ENCODE measurements at regions not wholly inside any gene's neighbourhood (a gene's known extent, or its start where the extent isn't known, plus 50 kb on each side); places are given as distances from the start of the nearest gene placed in this dataset.

DNA sequence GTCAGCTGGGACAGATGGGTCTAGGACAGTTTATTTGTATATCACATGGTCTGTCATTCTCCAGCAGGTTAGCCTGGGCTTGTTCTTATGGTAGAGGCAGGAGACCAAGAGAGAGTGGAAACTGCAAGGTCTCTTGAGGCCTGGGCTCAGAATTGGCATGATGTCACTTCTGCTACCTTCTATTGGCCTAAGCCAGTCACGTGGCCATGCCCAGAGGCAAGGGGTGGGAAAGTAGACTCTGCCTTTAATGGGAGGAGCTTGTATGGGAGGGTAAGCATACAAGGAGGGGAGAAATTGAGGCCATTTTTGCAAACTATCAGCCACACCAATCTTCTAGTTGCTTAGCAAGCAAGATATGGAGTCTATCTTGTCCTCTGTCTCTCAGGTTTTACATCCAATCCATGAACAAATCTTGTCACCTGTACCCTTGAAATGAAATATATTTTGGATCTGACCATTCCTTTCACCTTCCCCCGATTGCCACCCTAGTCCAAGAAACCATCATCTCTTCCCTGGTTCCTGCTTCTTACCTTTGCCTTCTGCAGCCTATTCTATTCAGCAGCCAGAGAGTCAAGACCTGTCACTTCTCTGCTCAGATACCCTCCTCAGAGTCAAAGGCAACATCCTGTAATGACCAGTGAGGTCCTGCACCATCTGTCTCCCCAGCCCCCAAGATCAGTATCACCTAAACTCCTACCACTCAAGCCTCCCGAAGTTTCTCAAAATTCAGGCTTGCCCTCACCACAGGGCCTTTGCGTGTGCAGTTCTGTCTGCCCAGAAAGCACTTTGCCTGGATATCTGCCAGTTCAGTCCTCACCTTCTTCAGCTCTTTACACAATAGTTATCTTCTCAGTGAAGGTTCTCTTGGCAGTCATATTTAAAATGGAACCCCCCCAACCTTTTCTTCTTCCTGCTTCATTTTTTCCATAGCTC is 240.0 kb downstream of the LOXHD1 start (continued):
- TF ChIP-seq, protein P1, sequence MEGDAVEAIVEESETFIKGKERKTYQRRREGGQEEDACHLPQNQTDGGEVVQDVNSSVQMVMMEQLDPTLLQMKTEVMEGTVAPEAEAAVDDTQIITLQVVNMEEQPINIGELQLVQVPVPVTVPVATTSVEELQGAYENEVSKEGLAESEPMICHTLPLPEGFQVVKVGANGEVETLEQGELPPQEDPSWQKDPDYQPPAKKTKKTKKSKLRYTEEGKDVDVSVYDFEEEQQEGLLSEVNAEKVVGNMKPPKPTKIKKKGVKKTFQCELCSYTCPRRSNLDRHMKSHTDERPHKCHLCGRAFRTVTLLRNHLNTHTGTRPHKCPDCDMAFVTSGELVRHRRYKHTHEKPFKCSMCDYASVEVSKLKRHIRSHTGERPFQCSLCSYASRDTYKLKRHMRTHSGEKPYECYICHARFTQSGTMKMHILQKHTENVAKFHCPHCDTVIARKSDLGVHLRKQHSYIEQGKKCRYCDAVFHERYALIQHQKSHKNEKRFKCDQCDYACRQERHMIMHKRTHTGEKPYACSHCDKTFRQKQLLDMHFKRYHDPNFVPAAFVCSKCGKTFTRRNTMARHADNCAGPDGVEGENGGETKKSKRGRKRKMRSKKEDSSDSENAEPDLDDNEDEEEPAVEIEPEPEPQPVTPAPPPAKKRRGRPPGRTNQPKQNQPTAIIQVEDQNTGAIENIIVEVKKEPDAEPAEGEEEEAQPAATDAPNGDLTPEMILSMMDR (IDR thresholded peaks at IDR 0.05 in 2 of 3, conservative IDR thresholded peaks at IDR 0.05 in 1 of 3; ENCODE audit: insufficient read depth in 2 of 3, low read depth in 1 of 3, low read length in 3 of 3), result no peak
- TF ChIP-seq PML (IDR thresholded peaks at IDR 0.05; ENCODE audit: low read length), result no peak
- TF ChIP-seq TBP (optimal IDR thresholded peaks at IDR 0.05; ENCODE audit: low read depth, low read length), result no peak
- TF ChIP-seq, protein P2, sequence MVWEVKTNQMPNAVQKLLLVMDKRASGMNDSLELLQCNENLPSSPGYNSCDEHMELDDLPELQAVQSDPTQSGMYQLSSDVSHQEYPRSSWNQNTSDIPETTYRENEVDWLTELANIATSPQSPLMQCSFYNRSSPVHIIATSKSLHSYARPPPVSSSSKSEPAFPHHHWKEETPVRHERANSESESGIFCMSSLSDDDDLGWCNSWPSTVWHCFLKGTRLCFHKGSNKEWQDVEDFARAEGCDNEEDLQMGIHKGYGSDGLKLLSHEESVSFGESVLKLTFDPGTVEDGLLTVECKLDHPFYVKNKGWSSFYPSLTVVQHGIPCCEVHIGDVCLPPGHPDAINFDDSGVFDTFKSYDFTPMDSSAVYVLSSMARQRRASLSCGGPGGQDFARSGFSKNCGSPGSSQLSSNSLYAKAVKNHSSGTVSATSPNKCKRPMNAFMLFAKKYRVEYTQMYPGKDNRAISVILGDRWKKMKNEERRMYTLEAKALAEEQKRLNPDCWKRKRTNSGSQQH (CRISPR knock-in tag; IDR thresholded peaks at IDR 0.05), result no peak
- TF ChIP-seq MECOM (CRISPR knock-in tag; IDR thresholded peaks at IDR 0.05), result no peak
- TF ChIP-seq DIDO1 (tag; IDR thresholded peaks at IDR 0.05; ENCODE audit: low read depth), result no peak
- TF ChIP-seq, protein P3, sequence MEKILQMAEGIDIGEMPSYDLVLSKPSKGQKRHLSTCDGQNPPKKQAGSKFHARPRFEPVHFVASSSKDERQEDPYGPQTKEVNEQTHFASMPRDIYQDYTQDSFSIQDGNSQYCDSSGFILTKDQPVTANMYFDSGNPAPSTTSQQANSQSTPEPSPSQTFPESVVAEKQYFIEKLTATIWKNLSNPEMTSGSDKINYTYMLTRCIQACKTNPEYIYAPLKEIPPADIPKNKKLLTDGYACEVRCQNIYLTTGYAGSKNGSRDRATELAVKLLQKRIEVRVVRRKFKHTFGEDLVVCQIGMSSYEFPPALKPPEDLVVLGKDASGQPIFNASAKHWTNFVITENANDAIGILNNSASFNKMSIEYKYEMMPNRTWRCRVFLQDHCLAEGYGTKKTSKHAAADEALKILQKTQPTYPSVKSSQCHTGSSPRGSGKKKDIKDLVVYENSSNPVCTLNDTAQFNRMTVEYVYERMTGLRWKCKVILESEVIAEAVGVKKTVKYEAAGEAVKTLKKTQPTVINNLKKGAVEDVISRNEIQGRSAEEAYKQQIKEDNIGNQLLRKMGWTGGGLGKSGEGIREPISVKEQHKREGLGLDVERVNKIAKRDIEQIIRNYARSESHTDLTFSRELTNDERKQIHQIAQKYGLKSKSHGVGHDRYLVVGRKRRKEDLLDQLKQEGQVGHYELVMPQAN (IDR thresholded peaks at IDR 0.05; ENCODE audit: borderline replicate concordance), result no peak
- no peak for TF ChIP-seq EZH2 (IDR thresholded peaks at IDR 0.05; ENCODE audit: borderline replicate concordance, low read depth, low read length)
- TF ChIP-seq STAT5A (IDR thresholded peaks at IDR 0.05; ENCODE audit: borderline replicate concordance, low read length), result no peak
- no peak for TF ChIP-seq HCFC1 (IDR thresholded peaks at IDR 0.05; ENCODE audit: low read depth, low read length)
- TF ChIP-seq XRCC4 (IDR thresholded peaks at IDR 0.05; ENCODE audit: extremely low read depth, insufficient read depth, insufficient read length), result no peak
- no peak for TF ChIP-seq CTCFL (IDR thresholded peaks at IDR 0.05; ENCODE audit: borderline replicate concordance, insufficient read depth, low read depth, low read length, poor library complexity, severe bottlenecking)
- TF ChIP-seq ZNF449 (CRISPR knock-in tag; IDR thresholded peaks at IDR 0.05), result no peak
